ENCODE measurements at regions not wholly inside any gene's neighbourhood (a gene's known extent, or its start where the extent isn't known, plus 50 kb on each side); places are given as distances from the start of the nearest gene placed in this dataset.
"Not testable (repeated sequence)": the region's sequence is repeated elsewhere in the genome, so short reads cannot be mapped to it uniquely, and the experiment has no call there.

GRCh38 chr13:64740493-64740892 is 2489.6 kb downstream of the PCDH9 start:
- no peak for DNase-seq

- DNase-seq = no peak
These were observed 2504.6 kb downstream of the PCDH9 start for GRCh38 chr13:64725492-64725891.

GRCh38 chr13:64723724-64724123 is 2506.4 kb downstream of the PCDH9 start:
- DNase-seq = no peak

- no peak for DNase-seq
These were observed 2512.0 kb downstream of the PCDH9 start for GRCh38 chr13:64718116-64718515.

GRCh38 chr13:64716936-64717335 is 2513.2 kb downstream of the PCDH9 start:
- no peak for DNase-seq

GRCh38 chr13:64709079-64709478 is 2521.1 kb downstream of the PCDH9 start:
- no peak for DNase-seq

GRCh38 chr13:64704121-64704649 is 2526.0 kb downstream of the PCDH9 start:
- no peak for DNase-seq

- no peak for DNase-seq
These were observed 2532.9 kb downstream of the PCDH9 start for GRCh38 chr13:64697226-64697625.

- DNase-seq = no peak
These were observed 2541.1 kb downstream of the PCDH9 start for GRCh38 chr13:64688893-64689677.

GRCh38 chr13:64686536-64686935 is 2543.6 kb downstream of the PCDH9 start:
- not testable (repeated sequence) for DNase-seq

GRCh38 chr13:64684685-64685431 is 2545.3 kb downstream of the PCDH9 start:
- DNase-seq = no peak

GRCh38 chr13:64684108-64684507 is 2546.0 kb downstream of the PCDH9 start:
- no peak for DNase-seq

- DNase-seq = no peak
These were observed 2549.4 kb downstream of the PCDH9 start for GRCh38 chr13:64680739-64681138.

GRCh38 chr13:64675255-64675892 is 2554.8 kb downstream of the PCDH9 start:
- no peak for DNase-seq

GRCh38 chr13:64674126-64674525 is 2556.0 kb downstream of the PCDH9 start:
- DNase-seq = no peak

GRCh38 chr13:64672751-64673150 is 2557.4 kb downstream of the PCDH9 start:
- DNase-seq = no peak

- DNase-seq = no peak
These were observed 2567.1 kb downstream of the PCDH9 start for GRCh38 chr13:64662887-64663593.

- DNase-seq = no peak
These were observed 2581.8 kb downstream of the PCDH9 start for GRCh38 chr13:64648293-64648692.

- DNase-seq = no peak
These were observed 2587.1 kb downstream of the PCDH9 start for GRCh38 chr13:64643066-64643465.

GRCh38 chr13:64640002-64640401 is 2590.1 kb downstream of the PCDH9 start:
- DNase-seq = no peak

- DNase-seq = no peak
These were observed 2590.9 kb downstream of the PCDH9 start for GRCh38 chr13:64639206-64639605.

- DNase-seq = no peak
These were observed 2596.2 kb downstream of the PCDH9 start for GRCh38 chr13:64633948-64634347.

- no peak for DNase-seq
These were observed 2602.5 kb downstream of the PCDH9 start for GRCh38 chr13:64627654-64628053.

Measured in stimulated activated CD4-positive, alpha-beta T cell treated with anti-CD3 and anti-CD28 coated beads, Interleukin-4, amount 100 ng/mL, for 24 hours (primary cell).